ENCODE measurements at regions not wholly inside any gene's neighbourhood (a gene's known extent, or its start where the extent isn't known, plus 50 kb on each side); places are given as distances from the start of the nearest gene placed in this dataset.

DNA sequence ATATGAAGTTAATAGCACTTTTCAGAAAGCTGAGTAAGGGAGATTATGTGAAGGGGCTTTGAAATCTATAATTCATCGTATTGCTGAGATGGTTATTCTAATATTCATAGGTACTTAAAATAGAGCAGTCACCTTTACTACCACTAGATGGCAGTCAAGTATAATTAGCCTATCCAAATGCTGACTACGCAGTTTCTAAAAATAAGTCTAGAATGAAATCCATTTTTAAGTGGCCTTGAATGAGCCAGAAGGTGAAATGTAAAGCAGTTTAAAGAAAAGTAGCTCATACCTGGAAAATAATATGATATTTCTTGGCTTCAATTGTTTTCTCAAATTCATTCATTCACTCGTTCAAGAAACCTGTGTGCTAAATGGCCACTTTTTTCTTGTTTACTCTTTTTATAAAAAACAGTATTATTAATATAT lies 1277.1 kb downstream of the GATA3 start:
- no peak overlapping the region for H3K27ac ChIP-seq (ENCODE audit: low read depth in 1 of 2, low read length in 2 of 2)
- DNase-seq (ENCODE audit: low spot score), result no peak
- WGBS, result 25% methylated on average over 3 of the region's 3 CpGs
- no peaks in the 10 kb centered on the region for H3K36me3 ChIP-seq (ENCODE audit: control insufficient read depth in 4 of 4, insufficient read depth in 3 of 4, low read depth in 1 of 4, low read length in 3 of 4)
- no peaks in the 10 kb centered on the region for H3K9me3 ChIP-seq (ENCODE audit: control insufficient read depth in 4 of 4, low read length in 3 of 4)
- no peaks in the 10 kb centered on the region for H3K4me1 ChIP-seq (ENCODE audit: control insufficient read depth in 4 of 4, insufficient read depth in 4 of 4, low read length in 3 of 4)
- H3K9ac ChIP-seq (ENCODE audit: low read depth in 1 of 2, low read length in 2 of 2), result no peak overlapping the region
- H3K4me3 ChIP-seq (ENCODE audit: low read depth in 1 of 3, low read length in 3 of 3), result no peak overlapping the region
- H3K27me3 ChIP-seq (ENCODE audit: control insufficient read depth in 4 of 4, insufficient read depth in 4 of 4, low read length in 3 of 4), result peaks cover 0 to 6% (median 0%) of the 10 kb centered on the region in 4 donors
- TF ChIP-seq, protein P1, sequence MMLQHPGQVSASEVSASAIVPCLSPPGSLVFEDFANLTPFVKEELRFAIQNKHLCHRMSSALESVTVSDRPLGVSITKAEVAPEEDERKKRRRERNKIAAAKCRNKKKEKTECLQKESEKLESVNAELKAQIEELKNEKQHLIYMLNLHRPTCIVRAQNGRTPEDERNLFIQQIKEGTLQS (IDR thresholded peaks at IDR 0.05), result no peak
- TF ChIP-seq EGR1 (IDR thresholded peaks at IDR 0.05; ENCODE audit: low read depth in 2 of 2) (no peak), SP1 (IDR thresholded peaks at IDR 0.05) (no peak), RAD21 (IDR thresholded peaks at IDR 0.05) (peak; percentile 78 to 80), FOXA2 (IDR thresholded peaks at IDR 0.05) (no peak)
- TF ChIP-seq, protein P2, sequence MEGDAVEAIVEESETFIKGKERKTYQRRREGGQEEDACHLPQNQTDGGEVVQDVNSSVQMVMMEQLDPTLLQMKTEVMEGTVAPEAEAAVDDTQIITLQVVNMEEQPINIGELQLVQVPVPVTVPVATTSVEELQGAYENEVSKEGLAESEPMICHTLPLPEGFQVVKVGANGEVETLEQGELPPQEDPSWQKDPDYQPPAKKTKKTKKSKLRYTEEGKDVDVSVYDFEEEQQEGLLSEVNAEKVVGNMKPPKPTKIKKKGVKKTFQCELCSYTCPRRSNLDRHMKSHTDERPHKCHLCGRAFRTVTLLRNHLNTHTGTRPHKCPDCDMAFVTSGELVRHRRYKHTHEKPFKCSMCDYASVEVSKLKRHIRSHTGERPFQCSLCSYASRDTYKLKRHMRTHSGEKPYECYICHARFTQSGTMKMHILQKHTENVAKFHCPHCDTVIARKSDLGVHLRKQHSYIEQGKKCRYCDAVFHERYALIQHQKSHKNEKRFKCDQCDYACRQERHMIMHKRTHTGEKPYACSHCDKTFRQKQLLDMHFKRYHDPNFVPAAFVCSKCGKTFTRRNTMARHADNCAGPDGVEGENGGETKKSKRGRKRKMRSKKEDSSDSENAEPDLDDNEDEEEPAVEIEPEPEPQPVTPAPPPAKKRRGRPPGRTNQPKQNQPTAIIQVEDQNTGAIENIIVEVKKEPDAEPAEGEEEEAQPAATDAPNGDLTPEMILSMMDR (IDR thresholded peaks at IDR 0.05; ENCODE audit: low read depth, low read length, missing input control), result peak; percentile 81

DNA sequence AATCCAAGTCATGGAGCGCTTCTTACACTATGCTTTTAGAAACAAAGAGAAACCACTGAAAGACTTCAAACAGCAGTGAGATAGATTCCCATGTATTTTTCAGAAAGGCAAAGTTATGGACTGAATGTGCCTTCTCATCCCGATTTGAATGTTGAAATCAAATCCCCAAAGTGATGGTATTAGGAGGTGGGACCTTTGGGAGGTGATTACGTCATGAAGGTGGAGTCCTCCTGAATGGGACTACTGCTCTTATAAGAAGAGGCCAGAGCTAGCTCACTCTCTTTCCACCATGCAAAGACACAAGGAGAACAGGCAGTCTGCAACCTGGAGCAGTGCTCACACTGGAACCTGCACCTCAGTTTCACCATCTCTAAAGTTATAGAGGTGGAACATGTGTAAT lies 1279.8 kb downstream of the GATA3 start:
- H3K4me3 ChIP-seq (ENCODE audit: low read depth in 1 of 3, low read length in 3 of 3), result no peak overlapping the region
- peaks cover 0 to 5% (median 0%) of the 10 kb centered on the region in 4 donors for H3K27me3 ChIP-seq (ENCODE audit: control insufficient read depth in 4 of 4, insufficient read depth in 4 of 4, low read length in 3 of 4)
- H3K9ac ChIP-seq (ENCODE audit: low read depth in 1 of 2, low read length in 2 of 2), result no peak overlapping the region
- no peaks in the 10 kb centered on the region for H3K4me1 ChIP-seq (ENCODE audit: control insufficient read depth in 4 of 4, insufficient read depth in 4 of 4, low read length in 3 of 4)
- TF ChIP-seq, protein P1 (IDR thresholded peaks at IDR 0.05), result no peak
- TF ChIP-seq, protein P3, sequence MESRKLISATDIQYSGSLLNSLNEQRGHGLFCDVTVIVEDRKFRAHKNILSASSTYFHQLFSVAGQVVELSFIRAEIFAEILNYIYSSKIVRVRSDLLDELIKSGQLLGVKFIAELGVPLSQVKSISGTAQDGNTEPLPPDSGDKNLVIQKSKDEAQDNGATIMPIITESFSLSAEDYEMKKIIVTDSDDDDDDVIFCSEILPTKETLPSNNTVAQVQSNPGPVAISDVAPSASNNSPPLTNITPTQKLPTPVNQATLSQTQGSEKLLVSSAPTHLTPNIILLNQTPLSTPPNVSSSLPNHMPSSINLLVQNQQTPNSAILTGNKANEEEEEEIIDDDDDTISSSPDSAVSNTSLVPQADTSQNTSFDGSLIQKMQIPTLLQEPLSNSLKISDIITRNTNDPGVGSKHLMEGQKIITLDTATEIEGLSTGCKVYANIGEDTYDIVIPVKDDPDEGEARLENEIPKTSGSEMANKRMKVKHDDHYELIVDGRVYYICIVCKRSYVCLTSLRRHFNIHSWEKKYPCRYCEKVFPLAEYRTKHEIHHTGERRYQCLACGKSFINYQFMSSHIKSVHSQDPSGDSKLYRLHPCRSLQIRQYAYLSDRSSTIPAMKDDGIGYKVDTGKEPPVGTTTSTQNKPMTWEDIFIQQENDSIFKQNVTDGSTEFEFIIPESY (IDR thresholded peaks at IDR 0.05), result no peak
- TF ChIP-seq SP1 (IDR thresholded peaks at IDR 0.05), result no peak
- TF ChIP-seq YY1 (IDR thresholded peaks at IDR 0.05), result no peak
- TF ChIP-seq, protein P4, sequence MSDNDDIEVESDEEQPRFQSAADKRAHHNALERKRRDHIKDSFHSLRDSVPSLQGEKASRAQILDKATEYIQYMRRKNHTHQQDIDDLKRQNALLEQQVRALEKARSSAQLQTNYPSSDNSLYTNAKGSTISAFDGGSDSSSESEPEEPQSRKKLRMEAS (IDR thresholded peaks at IDR 0.05), result no peak
- TF ChIP-seq, protein P2 (IDR thresholded peaks at IDR 0.05; ENCODE audit: low read depth, low read length, missing input control), result no peak
- TF ChIP-seq HNF4A (conservative IDR thresholded peaks at IDR 0.05), result no peak
- no peak for TF ChIP-seq FOXA2 (IDR thresholded peaks at IDR 0.05)
- no peak for TF ChIP-seq FOXA1 (IDR thresholded peaks at IDR 0.05)
- TF ChIP-seq EGR1 (IDR thresholded peaks at IDR 0.05; ENCODE audit: low read depth in 2 of 2), result no peak
- TF ChIP-seq HNF4G (IDR thresholded peaks at IDR 0.05), result no peak
- TF ChIP-seq NR2F2 (IDR thresholded peaks at IDR 0.05), result no peak
- TF ChIP-seq JUND (IDR thresholded peaks at IDR 0.05), result no peak
- H3K9me3 ChIP-seq (ENCODE audit: control insufficient read depth in 4 of 4, low read length in 3 of 4), result no peaks in the 10 kb centered on the region
- H3K27ac ChIP-seq (ENCODE audit: low read depth in 1 of 2, low read length in 2 of 2), result no peak overlapping the region
- no peaks in the 10 kb centered on the region for H3K36me3 ChIP-seq (ENCODE audit: control insufficient read depth in 4 of 4, insufficient read depth in 3 of 4, low read depth in 1 of 4, low read length in 3 of 4)
- no peak for DNase-seq (ENCODE audit: low spot score)
- 87% methylated on average over 3 of the region's 3 CpGs for WGBS
